Activated CD4-positive, alpha-beta T cell treated with anti-CD3 and anti-CD28 coated beads for 1 hour (primary cell): ENCODE measurements at regions not wholly inside any gene's neighbourhood (a gene's known extent, or its start where the extent isn't known, plus 50 kb on each side); places are given as distances from the start of the nearest gene placed in this dataset.

Source experiments
- DNase-seq: peaks from one replicate; pipeline ENCODE4 v3.0.0-alpha.2; 2020

- DNase-seq = no peak
Measured at GRCh38 chr1:24983006-24983680, 53.1 kb upstream of the RUNX3 start.

GRCh38 chr1:24981631-24982005, 51.5 kb upstream of the RUNX3 start:
- peak; percentile 31 for DNase-seq

DNA sequence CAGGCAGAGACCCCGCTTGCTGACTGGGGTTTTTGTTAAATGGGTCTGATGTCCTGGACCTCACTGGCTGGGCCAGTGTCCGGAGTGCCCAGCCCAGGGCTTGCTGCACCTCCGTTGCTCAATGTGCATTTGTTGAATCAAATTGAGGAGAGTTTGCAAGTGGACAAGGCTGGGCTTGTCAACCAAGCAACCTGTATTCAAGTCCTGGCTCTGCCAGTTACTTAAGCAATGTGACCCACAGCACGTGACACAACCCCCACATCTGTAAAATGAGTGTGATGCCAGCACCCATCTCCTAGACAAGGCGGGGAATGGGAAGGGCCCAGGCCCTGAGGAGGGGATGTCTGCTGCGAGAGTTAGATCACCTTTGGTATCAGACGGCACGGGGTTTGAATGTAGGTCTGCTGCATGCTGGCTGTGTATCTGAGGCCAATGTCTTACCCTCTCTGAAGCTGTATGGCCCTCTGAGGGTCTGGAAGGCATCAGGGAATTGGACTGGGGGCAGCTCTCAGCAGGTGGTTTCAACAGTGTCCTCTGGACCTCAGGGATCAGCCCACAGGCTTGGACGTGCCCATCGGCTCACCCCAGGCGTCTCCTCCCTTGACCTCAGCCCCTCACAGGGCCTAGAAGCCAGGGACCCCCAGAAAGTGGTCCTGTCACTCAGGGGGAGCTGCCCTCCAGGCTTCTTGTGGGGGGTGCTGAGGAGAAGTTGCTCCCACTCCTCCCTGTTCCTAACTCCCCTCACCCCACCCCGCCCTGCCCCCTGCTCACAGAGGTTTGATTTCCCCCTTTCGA, 51.0 kb upstream of the RUNX3 start:
- DNase-seq = no peak
